HG03354 (cell line): ENCODE measurements at regions not wholly inside any gene's neighbourhood (a gene's known extent, or its start where the extent isn't known, plus 50 kb on each side); places are given as distances from the start of the nearest gene placed in this dataset.

Source experiments
- ATAC-seq: cut with Tn5 transposase; IDR thresholded peaks from one replicate; pipeline ENCODE4 v1.9.1; 2021; ENCODE audit warnings: mild to moderate bottlenecking; ENCODE audit not compliant: unreplicated experiment, poor library complexity, severe bottlenecking

DNA sequence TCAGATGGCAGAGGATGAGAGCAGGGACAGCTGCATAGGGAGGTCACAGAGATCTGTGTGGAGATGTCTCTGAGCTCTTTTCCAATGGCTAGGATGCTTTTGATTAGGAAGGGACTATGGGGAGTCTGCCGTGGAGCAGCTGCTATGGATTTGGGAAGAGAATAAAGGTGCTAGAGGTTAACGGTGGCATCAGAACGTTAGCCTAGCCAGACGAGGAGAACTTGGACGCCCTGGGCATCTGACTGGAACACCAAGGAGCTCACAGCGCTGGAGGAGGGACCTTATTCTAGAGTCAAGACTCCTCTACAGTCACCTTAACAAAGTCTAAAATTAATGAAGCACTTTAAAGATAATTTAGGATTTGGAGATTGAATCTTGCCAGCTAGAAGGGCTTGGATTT, 157.2 kb upstream of the B3GAT1 start:
- no peak for ATAC-seq

GRCh38 chr11:134566311-134566710, 154.3 kb upstream of the B3GAT1 start:
- no peak for ATAC-seq

DNA sequence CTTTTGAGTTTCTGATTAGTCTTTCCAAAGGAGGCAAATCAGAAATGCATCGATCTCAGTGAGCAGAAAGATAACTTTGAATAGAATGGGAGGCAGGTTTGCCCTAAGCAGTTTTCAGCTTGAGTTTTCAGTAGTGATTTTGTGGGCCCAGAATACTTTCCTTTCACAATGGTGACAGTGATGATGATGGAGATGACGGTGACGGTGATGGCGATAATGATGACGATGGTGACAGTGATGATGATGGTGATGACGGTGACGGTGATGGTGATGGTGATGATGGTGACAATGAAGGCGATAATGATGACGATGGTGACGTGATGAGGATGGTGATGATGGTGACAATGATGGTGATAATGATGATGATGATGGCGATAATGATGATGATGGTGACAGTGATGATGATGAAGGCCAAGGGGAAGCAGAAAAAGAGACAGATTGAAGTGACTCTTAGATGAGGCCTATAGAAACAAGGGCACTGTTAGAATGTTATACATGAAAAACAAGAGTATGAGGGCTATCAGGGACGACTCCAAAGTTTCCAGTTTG, 153.4 kb upstream of the B3GAT1 start:
- ATAC-seq, result no peak

- no peak for ATAC-seq
Measured at GRCh38 chr11:134564472-134565200, 152.6 kb upstream of the B3GAT1 start.

DNA sequence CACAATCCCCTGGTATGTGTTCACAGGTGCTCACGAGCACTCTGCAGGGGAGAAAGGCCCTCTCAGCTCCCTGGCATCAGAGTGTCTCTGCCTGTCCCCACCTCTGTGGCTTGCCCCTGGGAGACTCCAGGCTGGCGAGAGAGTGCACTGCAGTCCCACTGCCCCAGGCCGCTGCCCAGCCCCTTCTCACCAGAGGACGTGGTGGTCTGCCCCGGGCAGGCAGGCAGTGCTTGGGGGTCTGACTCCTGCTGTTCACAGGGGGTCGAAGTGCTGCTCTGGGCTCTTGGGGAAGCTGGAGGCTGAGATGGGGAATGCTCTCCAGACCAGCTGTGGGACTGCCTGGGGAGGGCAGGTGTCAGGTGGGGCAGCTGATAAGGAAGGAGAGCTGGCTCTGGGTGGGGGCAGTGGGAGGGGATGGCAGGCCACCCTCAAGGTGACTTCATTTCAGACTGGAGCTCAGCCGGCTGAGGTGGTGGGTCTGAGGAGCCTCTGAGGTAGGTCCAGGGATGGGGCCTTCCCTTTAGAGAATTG, 151.0 kb upstream of the B3GAT1 start:
- ATAC-seq, result no peak

GRCh38 chr11:134562196-134562595, 150.2 kb upstream of the B3GAT1 start:
- no peak for ATAC-seq

- no peak for ATAC-seq
Measured at GRCh38 chr11:134561331-134561720, 149.3 kb upstream of the B3GAT1 start.

DNA sequence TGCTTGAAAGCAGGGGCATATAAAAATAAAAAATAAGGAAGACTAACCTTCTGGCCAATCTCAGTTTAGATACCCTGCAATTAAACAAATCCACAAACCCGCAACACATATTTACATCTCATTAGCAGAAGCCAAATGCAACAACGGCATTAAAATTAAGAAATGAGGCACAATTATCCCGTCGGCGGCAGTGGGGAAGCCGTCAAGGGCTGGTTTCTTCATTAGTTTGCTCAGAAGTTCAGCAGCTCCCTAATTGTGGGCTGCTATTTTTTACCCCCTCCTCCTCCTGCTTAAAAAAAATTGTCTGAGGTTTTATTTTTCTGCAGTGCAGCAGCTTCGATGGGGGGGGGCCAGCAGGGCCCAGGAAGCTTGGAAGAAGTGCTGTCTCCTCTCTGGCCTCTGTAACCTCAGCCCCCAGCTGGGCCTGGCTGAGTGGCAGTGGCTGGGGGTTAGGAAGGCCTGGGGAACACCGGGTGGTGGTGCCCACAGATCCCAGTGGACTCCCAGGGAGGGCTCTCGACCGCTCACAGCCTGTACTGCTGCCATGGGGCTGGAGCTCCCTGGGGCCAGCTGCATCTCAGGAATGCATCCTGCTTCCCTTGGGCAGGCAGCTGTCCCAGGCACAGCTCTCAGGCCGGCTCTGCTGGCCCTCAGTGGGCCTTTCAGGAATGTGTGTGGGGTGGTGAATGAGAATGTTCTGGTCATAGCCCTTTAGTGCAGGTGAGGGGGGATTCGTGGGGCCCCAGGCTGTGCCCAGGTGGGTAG, 148.7 kb upstream of the B3GAT1 start:
- ATAC-seq, result no peak

- ATAC-seq, result no peak
Measured at GRCh38 chr11:134560066-134560465, 148.0 kb upstream of the B3GAT1 start.

DNA sequence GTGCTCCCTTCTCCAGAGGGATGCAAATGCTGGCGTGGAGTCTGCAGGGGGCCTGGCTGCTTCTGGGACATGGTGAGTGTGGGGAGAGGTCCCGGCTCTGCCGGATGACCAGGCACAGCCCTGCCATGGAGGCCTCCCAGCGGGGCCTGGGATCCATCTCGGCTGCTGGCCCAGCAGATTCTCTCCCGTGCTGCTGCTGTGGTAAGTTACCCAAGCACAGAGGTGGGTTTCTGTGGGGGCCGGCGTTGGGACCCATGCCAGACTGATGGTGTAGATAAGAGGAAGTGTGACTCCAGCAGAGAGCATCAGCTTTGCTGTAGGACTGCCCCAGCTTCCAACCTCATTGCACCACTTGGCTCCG, 147.5 kb upstream of the B3GAT1 start:
- ATAC-seq, result no peak

- no peak for ATAC-seq
Measured at GRCh38 chr11:134558916-134559601, 147.0 kb upstream of the B3GAT1 start.

GRCh38 chr11:134558258-134558835, 146.3 kb upstream of the B3GAT1 start:
- no peak for ATAC-seq

GRCh38 chr11:134557571-134558257, 145.7 kb upstream of the B3GAT1 start:
- ATAC-seq, result no peak

DNA sequence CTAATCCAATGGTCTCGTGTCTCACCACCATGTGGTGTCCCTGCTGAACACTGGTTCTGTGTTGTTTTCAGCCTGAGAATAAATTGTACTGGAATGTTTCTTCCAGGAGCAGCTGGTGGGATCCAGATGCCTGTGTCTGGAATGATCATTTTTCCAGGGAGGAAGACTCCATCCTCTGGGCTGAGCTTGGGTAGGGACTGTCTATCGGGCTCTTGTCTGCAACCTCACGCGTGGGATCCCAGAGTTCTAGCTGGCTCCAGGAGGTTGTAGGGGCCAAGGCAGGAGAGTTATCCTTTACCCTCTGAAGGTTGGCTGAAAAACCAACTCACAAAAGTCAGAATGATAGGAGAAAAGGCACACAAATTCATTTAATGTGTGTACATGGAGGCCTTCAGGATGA, 144.1 kb upstream of the B3GAT1 start:
- ATAC-seq, result no peak

- no peak for ATAC-seq
Measured at GRCh38 chr11:134555510-134555909, 143.5 kb upstream of the B3GAT1 start.

GRCh38 chr11:134554861-134555260, 142.8 kb upstream of the B3GAT1 start:
- ATAC-seq, result no peak

GRCh38 chr11:134554106-134554505, 142.1 kb upstream of the B3GAT1 start:
- ATAC-seq, result no peak

GRCh38 chr11:134552749-134553148, 140.7 kb upstream of the B3GAT1 start:
- ATAC-seq, result no peak

DNA sequence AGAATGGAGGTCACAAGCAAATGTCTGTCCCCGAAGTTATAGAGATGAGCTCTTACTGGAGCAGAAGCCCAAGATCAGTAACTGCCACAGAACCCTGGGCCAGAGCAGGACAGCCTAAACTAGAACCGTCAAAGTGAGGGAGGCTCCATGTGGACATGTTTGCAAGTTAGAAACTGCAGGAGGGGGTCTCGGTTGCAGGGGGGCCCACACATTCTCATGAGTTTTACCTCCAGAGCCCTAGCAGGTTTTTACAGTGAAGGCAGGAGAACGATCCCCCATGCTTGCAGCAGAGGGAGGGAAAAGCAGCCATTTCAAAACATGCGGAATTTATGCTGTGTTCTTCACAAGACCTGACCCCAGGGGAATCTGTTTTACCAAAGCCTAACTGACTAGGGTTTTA, 133.5 kb upstream of the B3GAT1 start:
- ATAC-seq, result no peak
